ENCODE measurements at regions not wholly inside any gene's neighbourhood (a gene's known extent, or its start where the extent isn't known, plus 50 kb on each side); places are given as distances from the start of the nearest gene placed in this dataset.

DNA sequence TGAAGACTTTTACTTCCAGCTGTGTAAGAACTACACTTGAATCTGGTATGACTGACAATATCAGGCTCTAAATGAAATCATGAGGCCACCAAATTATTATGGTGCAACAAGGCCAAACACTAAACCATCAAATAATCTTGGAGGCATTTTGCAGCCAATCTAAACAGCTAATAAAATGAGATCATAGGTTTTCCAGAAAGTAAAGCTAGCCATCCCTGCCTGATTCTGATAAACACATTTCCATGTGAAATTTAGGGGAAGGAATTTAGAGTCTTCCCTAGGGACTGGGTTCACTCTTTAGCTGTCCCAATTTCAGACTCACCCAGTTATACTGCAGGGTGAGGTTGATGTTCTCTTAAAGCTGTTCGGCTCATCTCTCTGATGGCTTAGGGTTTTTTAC lies 190.3 kb upstream of the TMEM196 start:
- Histone ChIP-seq H3K4me1 (ENCODE audit: control insufficient read depth, insufficient read depth, low read length) (no peaks in the 10 kb centered on the region), H3K36me3 (ENCODE audit: control insufficient read depth in 2 of 2, insufficient read depth in 1 of 2, low read length in 2 of 2) (no peaks in the 10 kb centered on the region), H3K9me3 (ENCODE audit: control insufficient read depth, insufficient read depth, low read depth, low read length) (no peaks in the 10 kb centered on the region), H3K27ac (ENCODE audit: extremely low read depth, low read depth, low read length) (no peak overlapping the region), H3K4me3 (ENCODE audit: low read depth, low read length) (no peak overlapping the region)
- no peak for TF ChIP-seq ZNF157 (tag by site-specific recombination; IDR thresholded peaks at IDR 0.05)
- TF ChIP-seq ZFP41 (tag by site-specific recombination; IDR thresholded peaks at IDR 0.05; ENCODE audit: borderline replicate concordance): no peak
- no peak for TF ChIP-seq ZEB2 (tag by site-specific recombination; IDR thresholded peaks at IDR 0.05)
- POLR2A ChIA-PET: no interaction called here
- CTCF ChIA-PET: interaction anchor here (1.6 kb wide), 1 partner anchor 216 kb away, joined by 5 read pairs; no protein-coding TSS in a partner anchor

DNA sequence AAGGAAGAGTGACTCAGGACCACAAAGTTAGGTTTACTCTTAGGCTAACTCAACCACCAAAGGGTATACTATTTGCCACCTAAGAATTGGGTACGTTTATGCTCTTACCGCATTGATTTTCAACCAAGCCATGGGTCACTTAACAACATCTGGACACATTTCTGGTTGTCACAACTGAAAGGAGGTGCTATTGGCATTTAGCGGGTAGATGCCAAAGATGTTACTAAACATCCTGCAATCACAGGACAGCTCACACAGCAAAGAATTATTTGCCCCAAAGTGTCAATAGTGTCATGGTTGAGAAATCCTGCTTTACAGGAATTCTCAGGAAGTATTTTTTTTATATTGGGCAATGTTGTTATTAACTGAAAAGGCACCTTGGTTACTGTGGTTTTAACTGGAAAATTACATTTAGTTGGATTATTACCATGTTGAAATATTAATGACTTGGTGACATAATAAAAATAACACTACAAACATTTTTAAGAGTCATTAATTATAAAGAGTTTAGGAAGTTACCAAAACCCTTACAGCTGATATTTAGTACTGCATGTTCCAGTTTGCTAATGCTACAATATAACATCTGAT lies 185.0 kb upstream of the TMEM196 start:
- no peak overlapping the region for H3K27ac ChIP-seq (ENCODE audit: extremely low read depth, low read depth, low read length)
- CTCF ChIA-PET: no interaction called here
- POLR2A ChIA-PET: no interaction called here

DNA sequence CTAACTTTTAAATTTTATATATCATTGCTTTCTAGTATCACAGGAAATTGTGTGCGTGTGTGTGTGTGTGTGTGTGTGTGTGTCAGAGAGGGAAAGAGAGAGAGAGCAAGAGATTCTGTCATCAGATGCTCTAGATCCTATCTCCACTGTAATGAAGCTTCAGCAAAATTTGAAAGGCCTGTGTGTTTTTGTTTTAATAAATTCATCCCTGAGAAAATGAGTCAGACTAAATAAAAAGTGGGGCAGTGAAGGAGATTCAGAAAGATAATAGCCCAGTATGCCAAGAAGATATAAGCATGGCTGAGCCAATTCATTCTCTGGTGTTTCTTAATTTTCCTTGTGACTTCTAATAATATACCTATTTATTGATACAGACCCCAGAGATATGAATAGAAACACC lies 184.2 kb upstream of the TMEM196 start:
- POLR2A ChIA-PET: no interaction called here
- H3K9me3 ChIP-seq (ENCODE audit: control insufficient read depth, insufficient read depth, low read depth, low read length): no peaks in the 10 kb centered on the region
- H3K4me1 ChIP-seq (ENCODE audit: control insufficient read depth, insufficient read depth, low read length): no peaks in the 10 kb centered on the region
- CTCF ChIA-PET: no interaction called here
- no peak overlapping the region for H3K27ac ChIP-seq (ENCODE audit: extremely low read depth, low read depth, low read length)
- no peaks in the 10 kb centered on the region for H3K36me3 ChIP-seq (ENCODE audit: control insufficient read depth in 2 of 2, insufficient read depth in 1 of 2, low read length in 2 of 2)
- H3K4me3 ChIP-seq (ENCODE audit: low read depth, low read length): no peak overlapping the region
- no peak for TF ChIP-seq OVOL3 (tag by site-specific recombination; IDR thresholded peaks at IDR 0.05)
- TF ChIP-seq BCL11A (tag by site-specific recombination; IDR thresholded peaks at IDR 0.05; ENCODE audit: low read depth): no peak
- no peak for TF ChIP-seq ZSCAN23 (tag by site-specific recombination; IDR thresholded peaks at IDR 0.05)
- TF ChIP-seq, protein P1, sequence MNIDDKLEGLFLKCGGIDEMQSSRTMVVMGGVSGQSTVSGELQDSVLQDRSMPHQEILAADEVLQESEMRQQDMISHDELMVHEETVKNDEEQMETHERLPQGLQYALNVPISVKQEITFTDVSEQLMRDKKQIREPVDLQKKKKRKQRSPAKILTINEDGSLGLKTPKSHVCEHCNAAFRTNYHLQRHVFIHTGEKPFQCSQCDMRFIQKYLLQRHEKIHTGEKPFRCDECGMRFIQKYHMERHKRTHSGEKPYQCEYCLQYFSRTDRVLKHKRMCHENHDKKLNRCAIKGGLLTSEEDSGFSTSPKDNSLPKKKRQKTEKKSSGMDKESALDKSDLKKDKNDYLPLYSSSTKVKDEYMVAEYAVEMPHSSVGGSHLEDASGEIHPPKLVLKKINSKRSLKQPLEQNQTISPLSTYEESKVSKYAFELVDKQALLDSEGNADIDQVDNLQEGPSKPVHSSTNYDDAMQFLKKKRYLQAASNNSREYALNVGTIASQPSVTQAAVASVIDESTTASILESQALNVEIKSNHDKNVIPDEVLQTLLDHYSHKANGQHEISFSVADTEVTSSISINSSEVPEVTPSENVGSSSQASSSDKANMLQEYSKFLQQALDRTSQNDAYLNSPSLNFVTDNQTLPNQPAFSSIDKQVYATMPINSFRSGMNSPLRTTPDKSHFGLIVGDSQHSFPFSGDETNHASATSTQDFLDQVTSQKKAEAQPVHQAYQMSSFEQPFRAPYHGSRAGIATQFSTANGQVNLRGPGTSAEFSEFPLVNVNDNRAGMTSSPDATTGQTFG (tag by site-specific recombination; IDR thresholded peaks at IDR 0.05; ENCODE audit: borderline replicate concordance): no peak
- TF ChIP-seq HOXA7 (CRISPR knock-in tag; IDR thresholded peaks at IDR 0.05; ENCODE audit: borderline replicate concordance): no peak
- no peak for TF ChIP-seq ZNF350 (tag by site-specific recombination; IDR thresholded peaks at IDR 0.05)
- no peak for TF ChIP-seq PRDM1 (tag by site-specific recombination; IDR thresholded peaks at IDR 0.05)
- TF ChIP-seq ZNF629 (tag by site-specific recombination; IDR thresholded peaks at IDR 0.05): no peak
- no peak for TF ChIP-seq ZNF426 (tag by site-specific recombination; IDR thresholded peaks at IDR 0.05)
- TF ChIP-seq, protein P2, sequence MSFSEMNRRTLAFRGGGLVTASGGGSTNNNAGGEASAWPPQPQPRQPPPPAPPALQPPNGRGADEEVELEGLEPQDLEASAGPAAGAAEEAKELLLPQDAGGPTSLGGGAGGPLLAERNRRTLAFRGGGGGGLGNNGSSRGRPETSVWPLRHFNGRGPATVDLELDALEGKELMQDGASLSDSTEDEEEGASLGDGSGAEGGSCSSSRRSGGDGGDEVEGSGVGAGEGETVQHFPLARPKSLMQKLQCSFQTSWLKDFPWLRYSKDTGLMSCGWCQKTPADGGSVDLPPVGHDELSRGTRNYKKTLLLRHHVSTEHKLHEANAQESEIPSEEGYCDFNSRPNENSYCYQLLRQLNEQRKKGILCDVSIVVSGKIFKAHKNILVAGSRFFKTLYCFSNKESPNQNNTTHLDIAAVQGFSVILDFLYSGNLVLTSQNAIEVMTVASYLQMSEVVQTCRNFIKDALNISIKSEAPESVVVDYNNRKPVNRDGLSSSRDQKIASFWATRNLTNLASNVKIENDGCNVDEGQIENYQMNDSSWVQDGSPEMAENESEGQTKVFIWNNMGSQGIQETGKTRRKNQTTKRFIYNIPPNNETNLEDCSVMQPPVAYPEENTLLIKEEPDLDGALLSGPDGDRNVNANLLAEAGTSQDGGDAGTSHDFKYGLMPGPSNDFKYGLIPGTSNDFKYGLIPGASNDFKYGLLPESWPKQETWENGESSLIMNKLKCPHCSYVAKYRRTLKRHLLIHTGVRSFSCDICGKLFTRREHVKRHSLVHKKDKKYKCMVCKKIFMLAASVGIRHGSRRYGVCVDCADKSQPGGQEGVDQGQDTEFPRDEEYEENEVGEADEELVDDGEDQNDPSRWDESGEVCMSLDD (tag by site-specific recombination; IDR thresholded peaks at IDR 0.05): no peak
- TF ChIP-seq ZNF133 (tag by site-specific recombination; IDR thresholded peaks at IDR 0.05): no peak
- no peak for TF ChIP-seq SETDB1 (IDR thresholded peaks at IDR 0.05; ENCODE audit: insufficient read length, low read length)
- no peak for TF ChIP-seq BCL11B (tag by site-specific recombination; IDR thresholded peaks at IDR 0.05; ENCODE audit: low read depth)
- no peak for TF ChIP-seq ZNF785 (tag by site-specific recombination; IDR thresholded peaks at IDR 0.05)
- no peak for TF ChIP-seq ZNF423 (tag by site-specific recombination; IDR thresholded peaks at IDR 0.05)

More for the DNA sequence above, 185.0 kb upstream of the TMEM196 start:
- Histone ChIP-seq H3K9me3 (ENCODE audit: control insufficient read depth, insufficient read depth, low read depth, low read length) (no peaks in the 10 kb centered on the region), H3K36me3 (ENCODE audit: control insufficient read depth in 2 of 2, insufficient read depth in 1 of 2, low read length in 2 of 2) (no peaks in the 10 kb centered on the region), H3K4me3 (ENCODE audit: low read depth, low read length) (no peak overlapping the region), H3K4me1 (ENCODE audit: control insufficient read depth, insufficient read depth, low read length) (no peaks in the 10 kb centered on the region)
- no peak for TF ChIP-seq OVOL3 (tag by site-specific recombination; IDR thresholded peaks at IDR 0.05)
- no peak for TF ChIP-seq ZEB2 (tag by site-specific recombination; IDR thresholded peaks at IDR 0.05)
- TF ChIP-seq ZNF311 (tag by site-specific recombination; IDR thresholded peaks at IDR 0.05; ENCODE audit: borderline replicate concordance): no peak
- TF ChIP-seq ZNF48 (tag by site-specific recombination; IDR thresholded peaks at IDR 0.05): no peak
- TF ChIP-seq SALL2 (tag by site-specific recombination; IDR thresholded peaks at IDR 0.05; ENCODE audit: borderline replicate concordance): no peak
- TF ChIP-seq, protein P3, sequence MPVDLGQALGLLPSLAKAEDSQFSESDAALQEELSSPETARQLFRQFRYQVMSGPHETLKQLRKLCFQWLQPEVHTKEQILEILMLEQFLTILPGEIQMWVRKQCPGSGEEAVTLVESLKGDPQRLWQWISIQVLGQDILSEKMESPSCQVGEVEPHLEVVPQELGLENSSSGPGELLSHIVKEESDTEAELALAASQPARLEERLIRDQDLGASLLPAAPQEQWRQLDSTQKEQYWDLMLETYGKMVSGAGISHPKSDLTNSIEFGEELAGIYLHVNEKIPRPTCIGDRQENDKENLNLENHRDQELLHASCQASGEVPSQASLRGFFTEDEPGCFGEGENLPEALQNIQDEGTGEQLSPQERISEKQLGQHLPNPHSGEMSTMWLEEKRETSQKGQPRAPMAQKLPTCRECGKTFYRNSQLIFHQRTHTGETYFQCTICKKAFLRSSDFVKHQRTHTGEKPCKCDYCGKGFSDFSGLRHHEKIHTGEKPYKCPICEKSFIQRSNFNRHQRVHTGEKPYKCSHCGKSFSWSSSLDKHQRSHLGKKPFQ (tag by site-specific recombination; IDR thresholded peaks at IDR 0.05): no peak

Data from HEK293 (cell line).